ENCODE measurements at regions not wholly inside any gene's neighbourhood (a gene's known extent, or its start where the extent isn't known, plus 50 kb on each side); places are given as distances from the start of the nearest gene placed in this dataset.

DNA sequence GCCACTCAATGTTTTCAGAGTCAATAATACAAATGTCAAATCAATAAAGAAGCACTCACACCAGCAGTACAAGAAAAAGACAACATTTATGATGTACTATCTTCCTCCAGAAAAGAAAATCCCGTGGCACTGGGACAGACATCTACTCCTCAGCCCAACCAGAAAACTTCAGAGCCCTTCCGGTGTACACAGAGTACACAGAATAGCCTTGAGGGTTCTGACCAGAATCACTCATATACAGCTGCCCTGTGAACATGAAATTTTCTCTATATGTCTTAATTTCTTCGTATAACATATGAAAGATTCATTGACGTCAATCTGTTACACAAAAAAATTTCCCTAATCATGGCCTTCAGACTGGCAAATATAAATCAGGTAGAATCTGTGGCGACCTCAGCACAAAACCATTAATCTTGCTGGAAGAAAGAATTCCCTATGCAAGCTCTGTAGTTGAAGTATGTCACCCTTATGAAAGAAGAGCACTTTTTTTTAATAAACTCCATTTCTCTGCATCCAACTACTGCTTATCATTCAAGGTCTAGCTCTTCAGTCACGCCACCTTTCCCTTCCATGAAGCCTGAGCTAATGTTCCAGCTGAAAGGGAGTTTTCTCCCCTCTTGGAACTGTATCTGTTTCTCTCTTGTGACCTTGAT lies 53.8 kb upstream of the PLAAT1 start:
- no peak overlapping the region for H3K27ac ChIP-seq
- TF ChIP-seq, protein P1, sequence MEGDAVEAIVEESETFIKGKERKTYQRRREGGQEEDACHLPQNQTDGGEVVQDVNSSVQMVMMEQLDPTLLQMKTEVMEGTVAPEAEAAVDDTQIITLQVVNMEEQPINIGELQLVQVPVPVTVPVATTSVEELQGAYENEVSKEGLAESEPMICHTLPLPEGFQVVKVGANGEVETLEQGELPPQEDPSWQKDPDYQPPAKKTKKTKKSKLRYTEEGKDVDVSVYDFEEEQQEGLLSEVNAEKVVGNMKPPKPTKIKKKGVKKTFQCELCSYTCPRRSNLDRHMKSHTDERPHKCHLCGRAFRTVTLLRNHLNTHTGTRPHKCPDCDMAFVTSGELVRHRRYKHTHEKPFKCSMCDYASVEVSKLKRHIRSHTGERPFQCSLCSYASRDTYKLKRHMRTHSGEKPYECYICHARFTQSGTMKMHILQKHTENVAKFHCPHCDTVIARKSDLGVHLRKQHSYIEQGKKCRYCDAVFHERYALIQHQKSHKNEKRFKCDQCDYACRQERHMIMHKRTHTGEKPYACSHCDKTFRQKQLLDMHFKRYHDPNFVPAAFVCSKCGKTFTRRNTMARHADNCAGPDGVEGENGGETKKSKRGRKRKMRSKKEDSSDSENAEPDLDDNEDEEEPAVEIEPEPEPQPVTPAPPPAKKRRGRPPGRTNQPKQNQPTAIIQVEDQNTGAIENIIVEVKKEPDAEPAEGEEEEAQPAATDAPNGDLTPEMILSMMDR (IDR thresholded peaks at IDR 0.05) = no peak
- TF ChIP-seq ZFX (IDR thresholded peaks at IDR 0.05; ENCODE audit: borderline replicate concordance) = no peak

DNA sequence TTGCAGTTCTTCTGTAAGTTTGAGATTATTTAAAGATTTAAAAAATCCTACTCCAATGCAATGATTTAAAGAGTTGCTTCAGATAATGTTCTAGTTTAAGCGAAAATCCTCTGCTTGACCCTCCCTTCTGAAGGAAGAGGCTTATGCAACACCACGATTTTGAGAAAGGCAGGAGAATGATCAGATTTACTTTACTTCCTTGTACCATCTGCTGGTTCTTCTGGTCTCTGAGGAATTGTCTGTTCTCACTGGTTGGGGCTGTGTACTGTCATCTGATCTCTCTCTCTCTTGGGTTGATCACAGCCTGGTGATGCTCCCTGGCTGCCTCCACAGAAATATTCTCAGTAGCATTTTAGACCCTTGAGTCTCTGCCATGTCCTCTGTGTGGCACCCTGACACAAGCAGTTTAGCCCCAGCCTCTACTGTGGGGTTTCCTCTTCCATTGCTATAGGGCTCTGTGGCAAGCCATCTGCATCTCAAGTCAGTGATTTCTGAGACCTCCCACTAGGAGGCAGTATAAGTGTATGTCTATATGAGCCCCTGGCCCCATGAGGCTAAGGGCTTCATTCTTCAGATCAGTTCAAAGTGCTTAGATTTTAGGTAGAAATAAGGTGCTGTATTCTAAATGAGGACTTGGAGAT lies 50.8 kb upstream of the PLAAT1 start:
- no peak overlapping the region for H3K27ac ChIP-seq
- TF ChIP-seq, protein P1 (IDR thresholded peaks at IDR 0.05) = peak; percentile 47
- no peak for TF ChIP-seq ZFX (IDR thresholded peaks at IDR 0.05; ENCODE audit: borderline replicate concordance)
